Neural cell (in vitro differentiated cells): ENCODE measurements at regions not wholly inside any gene's neighbourhood (a gene's known extent, or its start where the extent isn't known, plus 50 kb on each side); places are given as distances from the start of the nearest gene placed in this dataset.

Source experiments
- H2AFZ ChIP-seq: fragments of 200-600, 300-800 bp; sonication (generic), shearing (Covaris generic); 2 replicates; pipeline ENCODE4 v1.6.0; 2014; ENCODE audit warnings: low read depth, mild to moderate bottlenecking, antibody characterized with exemption, low read length, moderate library complexity
- H3F3A ChIP-seq: fragments of 200-600 bp; shearing (Covaris generic); 2 replicates; pipeline ENCODE4 v1.6.1; 2016; ENCODE audit warnings: mild to moderate bottlenecking, moderate library complexity, mixed read lengths, antibody characterized with exemption, low read length; ENCODE audit not compliant: insufficient read depth, poor library complexity, severe bottlenecking
- H3K27ac ChIP-seq: fragments of 200-600, 300-800 bp; sonication (generic), shearing (Covaris generic); 2 replicates; pipeline ENCODE4 v1.5.1; 2014; ENCODE audit warnings: mild to moderate bottlenecking, low read length, moderate library complexity
- H3K27me3 ChIP-seq: fragments of 300-800, 200-600 bp; sonication (generic), shearing (Covaris generic); 2 replicates; pipeline ENCODE4 v1.6.0; 2014; ENCODE audit warnings: mild to moderate bottlenecking, low read depth, low read length, moderate library complexity; ENCODE audit not compliant: insufficient read depth
- H3K36me3 ChIP-seq: fragments of 300-800, 200-600 bp; sonication (generic), shearing (Covaris generic); 2 replicates; pipeline ENCODE4 v1.5.1; 2014; ENCODE audit warnings: mild to moderate bottlenecking, antibody characterized with exemption, low read length, moderate library complexity; ENCODE audit not compliant: insufficient read depth
- H3K4me2 ChIP-seq: fragments of 300-800, 200-600 bp; sonication (generic), shearing (Covaris generic); 2 replicates; pipeline ENCODE4 v1.6.0; 2014; ENCODE audit warnings: mild to moderate bottlenecking, low read length
- H3K4me3 ChIP-seq: fragments of 300-800, 200-600 bp; sonication (generic), shearing (Covaris generic); 2 replicates; pipeline ENCODE4 v1.5.1; 2014; ENCODE audit warnings: mild to moderate bottlenecking, low read length, moderate library complexity
- H3K79me2 ChIP-seq: fragments of 200-600 bp; shearing (Covaris generic); replicated peaks from 2 replicates; pipeline ENCODE4 v1.6.0; 2014; ENCODE audit warnings: mild to moderate bottlenecking, low read length, moderate library complexity; ENCODE audit not compliant: insufficient read depth
- H3K9ac ChIP-seq: fragments of 300-800, 200-600 bp; sonication (generic), shearing (Covaris generic); 2 replicates; pipeline ENCODE4 v1.6.1; 2016; ENCODE audit warnings: mild to moderate bottlenecking, low read length, mixed read lengths
- H3K9me2 ChIP-seq: fragments of 200-600 bp; shearing (Covaris generic); 2 replicates; pipeline ENCODE4 v1.6.1; 2016; ENCODE audit warnings: mild to moderate bottlenecking, low read length, mixed read lengths; ENCODE audit not compliant: insufficient read depth
- H3K9me3 ChIP-seq: fragments of 200-600, 300-800 bp; sonication (generic), shearing (Covaris generic); 2 replicates; pipeline ENCODE4 v1.6.1; 2016; ENCODE audit warnings: mild to moderate bottlenecking, mixed run types, low read length, moderate library complexity, mixed read lengths
- H4K20me1 ChIP-seq: fragments of 200-600 bp; shearing (Covaris generic); 2 replicates; pipeline ENCODE4 v1.6.1; 2016; ENCODE audit warnings: mild to moderate bottlenecking, mixed run types; ENCODE audit not compliant: insufficient read depth
- EP300 ChIP-seq: fragments of 450-650 bp; conservative IDR thresholded peaks from 2 replicates; pipeline ENCODE4 v1.6.1; 2014; ENCODE audit warnings: antibody characterized with exemption, mild to moderate bottlenecking, moderate library complexity; ENCODE audit not compliant: poor library complexity, severe bottlenecking
- EZH2 ChIP-seq: fragments of 200-600, 300-800 bp; shearing (Covaris generic), sonication (generic); IDR thresholded peaks from 2 replicates; pipeline ENCODE4 v1.6.1; 2014; ENCODE audit warnings: antibody characterized with exemption, low read length, borderline replicate concordance, mild to moderate bottlenecking; ENCODE audit not compliant: insufficient read depth, poor library complexity, severe bottlenecking
- MXI1 ChIP-seq: fragments of 450-650 bp; conservative IDR thresholded peaks from 2 replicates; pipeline ENCODE4 v1.6.1; 2014; ENCODE audit warnings: antibody characterized with exemption, mild to moderate bottlenecking; ENCODE audit not compliant: poor library complexity, severe bottlenecking
- POLR2AphosphoS5 ChIP-seq: IDR thresholded peaks from 2 replicates; pipeline ENCODE4 v1.6.1; 2012
- RAD21 ChIP-seq: fragments of 450-650 bp; conservative IDR thresholded peaks from 2 replicates; pipeline ENCODE4 v1.6.1; 2014; ENCODE audit warnings: antibody characterized with exemption, mild to moderate bottlenecking, moderate library complexity
- SMC3 ChIP-seq: fragments of 450-650 bp; conservative IDR thresholded peaks from 2 replicates; pipeline ENCODE4 v1.6.1; 2014; ENCODE audit warnings: antibody characterized with exemption, mild to moderate bottlenecking, moderate library complexity; ENCODE audit not compliant: poor library complexity
- TAF1 ChIP-seq: IDR thresholded peaks from 2 replicates; pipeline ENCODE4 v1.6.1; 2012; ENCODE audit warnings: low read depth
- TF ChIP-seq, protein P1 (sequence below): fragments of 450-650 bp; IDR thresholded peaks from 2 replicates; pipeline ENCODE4 v1.5.1; 2014; ENCODE audit warnings: antibody characterized with exemption, mild to moderate bottlenecking, moderate library complexity; ENCODE audit not compliant: poor library complexity, severe bottlenecking
- TF ChIP-seq, protein P2 (sequence below): IDR thresholded peaks from 2 replicates; pipeline ENCODE4 v1.6.1; 2012; ENCODE audit warnings: borderline replicate concordance

DNA sequence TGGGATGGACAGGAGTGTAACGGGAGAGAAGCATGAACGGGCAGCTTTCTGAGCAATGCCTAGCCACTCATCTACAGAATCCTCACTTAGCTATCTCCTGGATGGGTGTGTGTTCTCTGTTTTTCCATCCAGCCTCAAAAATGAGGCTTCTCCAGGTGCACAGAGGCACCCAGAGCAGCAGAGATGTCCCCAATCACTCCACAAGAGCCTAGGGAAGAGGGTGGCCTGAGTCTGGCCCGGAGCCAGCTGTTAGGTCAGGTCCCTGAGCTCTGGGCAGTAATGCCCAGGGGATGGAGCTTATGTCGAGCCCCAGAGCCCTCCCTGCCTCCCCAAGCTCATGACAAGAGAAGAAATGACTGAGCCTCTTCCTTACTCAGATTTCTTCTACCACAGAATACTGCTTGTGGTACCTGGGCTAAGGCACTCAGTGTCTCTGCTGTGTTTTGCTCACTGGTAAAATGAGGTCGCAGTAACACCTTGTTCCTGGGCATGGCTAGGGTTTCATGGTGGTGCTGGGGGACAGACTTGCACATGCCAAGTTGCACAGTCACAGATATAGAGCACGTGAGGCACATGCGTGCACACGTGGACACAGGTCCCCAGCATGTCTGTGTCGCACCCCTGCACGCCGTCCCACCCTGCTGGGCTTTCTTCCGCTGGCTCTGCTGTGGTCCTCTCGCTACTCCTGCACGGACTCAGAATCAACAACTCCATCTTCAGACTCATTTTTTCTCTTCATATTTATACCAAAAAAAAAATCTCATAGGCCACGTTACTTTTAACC, 86.6 kb upstream of the SOX1 start:
- Histone ChIP-seq H3F3A (no peaks in the 10 kb centered on the region), H4K20me1 (no peaks in the 10 kb centered on the region), H3K36me3 (no peaks in the 10 kb centered on the region)

DNA sequence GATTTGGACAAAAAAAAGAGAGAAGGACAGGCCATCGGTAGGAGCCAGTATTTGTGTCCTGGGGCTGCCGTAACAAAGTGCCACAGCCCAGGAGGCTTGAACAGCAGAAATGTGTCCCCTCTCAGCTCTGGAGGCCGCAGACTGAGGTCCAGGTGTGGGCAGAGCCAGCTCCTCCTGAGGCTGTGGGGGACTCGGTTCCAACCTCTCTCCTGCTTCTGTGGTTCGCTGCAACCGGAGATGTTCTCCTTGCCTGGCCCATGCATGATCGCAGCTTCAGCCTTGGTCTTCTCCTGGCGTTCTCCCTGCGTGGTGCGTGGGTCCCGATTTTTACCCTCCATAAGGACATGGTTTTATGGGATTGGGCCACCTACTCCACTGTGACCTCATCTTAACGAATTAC, 85.9 kb upstream of the SOX1 start:
- no peaks in the 10 kb centered on the region for H3K79me2 ChIP-seq
- no peaks in the 10 kb centered on the region for H3K9me3 ChIP-seq
- H3K27ac ChIP-seq = no peak overlapping the region
- H2AFZ ChIP-seq = no peak overlapping the region
- TF ChIP-seq POLR2AphosphoS5 (no peak), MXI1 (no peak), RAD21 (no peak), TAF1 (no peak), SMC3 (no peak), EP300 (no peak), EZH2 (no peak)
- TF ChIP-seq, protein P1, sequence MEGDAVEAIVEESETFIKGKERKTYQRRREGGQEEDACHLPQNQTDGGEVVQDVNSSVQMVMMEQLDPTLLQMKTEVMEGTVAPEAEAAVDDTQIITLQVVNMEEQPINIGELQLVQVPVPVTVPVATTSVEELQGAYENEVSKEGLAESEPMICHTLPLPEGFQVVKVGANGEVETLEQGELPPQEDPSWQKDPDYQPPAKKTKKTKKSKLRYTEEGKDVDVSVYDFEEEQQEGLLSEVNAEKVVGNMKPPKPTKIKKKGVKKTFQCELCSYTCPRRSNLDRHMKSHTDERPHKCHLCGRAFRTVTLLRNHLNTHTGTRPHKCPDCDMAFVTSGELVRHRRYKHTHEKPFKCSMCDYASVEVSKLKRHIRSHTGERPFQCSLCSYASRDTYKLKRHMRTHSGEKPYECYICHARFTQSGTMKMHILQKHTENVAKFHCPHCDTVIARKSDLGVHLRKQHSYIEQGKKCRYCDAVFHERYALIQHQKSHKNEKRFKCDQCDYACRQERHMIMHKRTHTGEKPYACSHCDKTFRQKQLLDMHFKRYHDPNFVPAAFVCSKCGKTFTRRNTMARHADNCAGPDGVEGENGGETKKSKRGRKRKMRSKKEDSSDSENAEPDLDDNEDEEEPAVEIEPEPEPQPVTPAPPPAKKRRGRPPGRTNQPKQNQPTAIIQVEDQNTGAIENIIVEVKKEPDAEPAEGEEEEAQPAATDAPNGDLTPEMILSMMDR = no peak
- TF ChIP-seq, protein P2, sequence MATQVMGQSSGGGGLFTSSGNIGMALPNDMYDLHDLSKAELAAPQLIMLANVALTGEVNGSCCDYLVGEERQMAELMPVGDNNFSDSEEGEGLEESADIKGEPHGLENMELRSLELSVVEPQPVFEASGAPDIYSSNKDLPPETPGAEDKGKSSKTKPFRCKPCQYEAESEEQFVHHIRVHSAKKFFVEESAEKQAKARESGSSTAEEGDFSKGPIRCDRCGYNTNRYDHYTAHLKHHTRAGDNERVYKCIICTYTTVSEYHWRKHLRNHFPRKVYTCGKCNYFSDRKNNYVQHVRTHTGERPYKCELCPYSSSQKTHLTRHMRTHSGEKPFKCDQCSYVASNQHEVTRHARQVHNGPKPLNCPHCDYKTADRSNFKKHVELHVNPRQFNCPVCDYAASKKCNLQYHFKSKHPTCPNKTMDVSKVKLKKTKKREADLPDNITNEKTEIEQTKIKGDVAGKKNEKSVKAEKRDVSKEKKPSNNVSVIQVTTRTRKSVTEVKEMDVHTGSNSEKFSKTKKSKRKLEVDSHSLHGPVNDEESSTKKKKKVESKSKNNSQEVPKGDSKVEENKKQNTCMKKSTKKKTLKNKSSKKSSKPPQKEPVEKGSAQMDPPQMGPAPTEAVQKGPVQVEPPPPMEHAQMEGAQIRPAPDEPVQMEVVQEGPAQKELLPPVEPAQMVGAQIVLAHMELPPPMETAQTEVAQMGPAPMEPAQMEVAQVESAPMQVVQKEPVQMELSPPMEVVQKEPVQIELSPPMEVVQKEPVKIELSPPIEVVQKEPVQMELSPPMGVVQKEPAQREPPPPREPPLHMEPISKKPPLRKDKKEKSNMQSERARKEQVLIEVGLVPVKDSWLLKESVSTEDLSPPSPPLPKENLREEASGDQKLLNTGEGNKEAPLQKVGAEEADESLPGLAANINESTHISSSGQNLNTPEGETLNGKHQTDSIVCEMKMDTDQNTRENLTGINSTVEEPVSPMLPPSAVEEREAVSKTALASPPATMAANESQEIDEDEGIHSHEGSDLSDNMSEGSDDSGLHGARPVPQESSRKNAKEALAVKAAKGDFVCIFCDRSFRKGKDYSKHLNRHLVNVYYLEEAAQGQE = no peak
- H3K4me3 ChIP-seq = no peak overlapping the region
- H3K36me3 ChIP-seq = no peaks in the 10 kb centered on the region
- no peaks in the 10 kb centered on the region for H3K9me2 ChIP-seq
- no peak overlapping the region for H3K9ac ChIP-seq
- H3F3A ChIP-seq = no peaks in the 10 kb centered on the region
- H3K27me3 ChIP-seq = no peaks in the 10 kb centered on the region
- H4K20me1 ChIP-seq = no peaks in the 10 kb centered on the region
- no peak overlapping the region for H3K4me2 ChIP-seq

More for the DNA sequence above, 86.6 kb upstream of the SOX1 start:
- H3K9ac ChIP-seq = no peak overlapping the region
- H3K27ac ChIP-seq = no peak overlapping the region
- no peaks in the 10 kb centered on the region for H3K9me2 ChIP-seq
- TF ChIP-seq EP300 (no peak), EZH2 (no peak), POLR2AphosphoS5 (no peak), MXI1 (no peak), TAF1 (no peak), SMC3 (no peak), RAD21 (no peak)
- TF ChIP-seq, protein P1 = no peak
- TF ChIP-seq, protein P2 = no peak
- H3K4me3 ChIP-seq = no peak overlapping the region
- H3K4me2 ChIP-seq = no peak overlapping the region
- H2AFZ ChIP-seq = no peak overlapping the region
- no peaks in the 10 kb centered on the region for H3K9me3 ChIP-seq
- H3K79me2 ChIP-seq = no peaks in the 10 kb centered on the region
- no peaks in the 10 kb centered on the region for H3K27me3 ChIP-seq
